ENCODE measurements at regions not wholly inside any gene's neighbourhood (a gene's known extent, or its start where the extent isn't known, plus 50 kb on each side); places are given as distances from the start of the nearest gene placed in this dataset.

GRCh38 chr12:27183342-27183741 lies 60.7 kb upstream of the STK38L start:
- TF ChIP-seq POLR2A (IDR thresholded peaks at IDR 0.05) (no peak), CTCF (IDR thresholded peaks at IDR 0.05) (no peak)
